ENCODE measurements at regions not wholly inside any gene's neighbourhood (a gene's known extent, or its start where the extent isn't known, plus 50 kb on each side); places are given as distances from the start of the nearest gene placed in this dataset.

DNA sequence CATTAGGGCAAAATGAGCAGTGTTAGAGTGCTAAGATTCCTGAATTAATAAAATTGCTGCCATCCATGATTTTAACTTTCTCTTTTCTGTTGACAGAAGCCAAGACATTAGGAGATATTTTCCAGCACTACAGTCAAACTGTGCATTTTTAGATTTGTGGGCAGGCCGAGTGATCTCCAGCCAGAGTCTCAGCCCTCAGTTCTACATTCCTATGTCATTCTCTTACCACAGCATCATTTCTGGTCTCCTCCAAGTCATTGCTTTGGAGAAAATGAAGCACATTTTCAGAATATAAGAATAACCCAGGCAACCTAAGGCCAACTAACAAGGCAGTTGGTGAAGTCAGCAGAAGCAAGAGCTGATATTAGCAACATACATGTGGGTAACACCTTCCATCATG, 74.6 kb upstream of the NUDT7 start:
- DNase-seq (ENCODE audit: low spot score), result no peak
- TF ChIP-seq, protein P1, sequence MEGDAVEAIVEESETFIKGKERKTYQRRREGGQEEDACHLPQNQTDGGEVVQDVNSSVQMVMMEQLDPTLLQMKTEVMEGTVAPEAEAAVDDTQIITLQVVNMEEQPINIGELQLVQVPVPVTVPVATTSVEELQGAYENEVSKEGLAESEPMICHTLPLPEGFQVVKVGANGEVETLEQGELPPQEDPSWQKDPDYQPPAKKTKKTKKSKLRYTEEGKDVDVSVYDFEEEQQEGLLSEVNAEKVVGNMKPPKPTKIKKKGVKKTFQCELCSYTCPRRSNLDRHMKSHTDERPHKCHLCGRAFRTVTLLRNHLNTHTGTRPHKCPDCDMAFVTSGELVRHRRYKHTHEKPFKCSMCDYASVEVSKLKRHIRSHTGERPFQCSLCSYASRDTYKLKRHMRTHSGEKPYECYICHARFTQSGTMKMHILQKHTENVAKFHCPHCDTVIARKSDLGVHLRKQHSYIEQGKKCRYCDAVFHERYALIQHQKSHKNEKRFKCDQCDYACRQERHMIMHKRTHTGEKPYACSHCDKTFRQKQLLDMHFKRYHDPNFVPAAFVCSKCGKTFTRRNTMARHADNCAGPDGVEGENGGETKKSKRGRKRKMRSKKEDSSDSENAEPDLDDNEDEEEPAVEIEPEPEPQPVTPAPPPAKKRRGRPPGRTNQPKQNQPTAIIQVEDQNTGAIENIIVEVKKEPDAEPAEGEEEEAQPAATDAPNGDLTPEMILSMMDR (IDR thresholded peaks at IDR 0.05), result no peak
- Histone ChIP-seq H3K27ac (no peak overlapping the region), H3K4me3 (no peak overlapping the region)

GRCh38 chr16:77650761-77651160, 71.6 kb upstream of the NUDT7 start:
- TF ChIP-seq, protein P1 (IDR thresholded peaks at IDR 0.05), result no peak
- DNase-seq (ENCODE audit: low spot score), result no peak
- H3K4me3 ChIP-seq, result no peak overlapping the region
- H3K27ac ChIP-seq, result no peak overlapping the region

- no peak for DNase-seq (ENCODE audit: low spot score)
- Histone ChIP-seq H3K4me3 (no peak overlapping the region), H3K27ac (no peak overlapping the region)
- TF ChIP-seq, protein P1 (IDR thresholded peaks at IDR 0.05), result no peak
Observed at GRCh38 chr16:77652399-77652798, 69.9 kb upstream of the NUDT7 start.

DNA sequence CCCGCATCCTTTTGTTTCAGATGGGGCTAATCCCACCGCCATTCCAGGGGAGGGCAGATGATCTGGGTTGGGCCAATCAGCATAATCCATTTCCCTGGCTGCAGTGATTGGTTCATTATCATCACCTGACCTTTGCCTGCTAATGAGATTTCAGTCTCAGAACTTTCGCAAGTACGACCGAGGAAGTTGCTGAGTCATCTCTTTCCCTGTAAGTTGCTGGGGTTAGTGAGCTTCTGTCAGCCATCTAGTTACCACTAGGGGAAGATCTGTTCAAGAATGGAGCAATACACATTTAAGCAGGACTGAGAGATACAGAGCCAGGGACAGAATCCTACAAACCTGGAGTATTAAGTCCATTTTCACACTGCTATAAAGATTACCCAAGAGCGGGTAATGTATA, 65.3 kb upstream of the NUDT7 start:
- TF ChIP-seq, protein P1 (IDR thresholded peaks at IDR 0.05), result no peak
- Histone ChIP-seq H3K4me3 (no peak overlapping the region), H3K27ac (no peak overlapping the region)
- no peak for DNase-seq (ENCODE audit: low spot score)

DNA sequence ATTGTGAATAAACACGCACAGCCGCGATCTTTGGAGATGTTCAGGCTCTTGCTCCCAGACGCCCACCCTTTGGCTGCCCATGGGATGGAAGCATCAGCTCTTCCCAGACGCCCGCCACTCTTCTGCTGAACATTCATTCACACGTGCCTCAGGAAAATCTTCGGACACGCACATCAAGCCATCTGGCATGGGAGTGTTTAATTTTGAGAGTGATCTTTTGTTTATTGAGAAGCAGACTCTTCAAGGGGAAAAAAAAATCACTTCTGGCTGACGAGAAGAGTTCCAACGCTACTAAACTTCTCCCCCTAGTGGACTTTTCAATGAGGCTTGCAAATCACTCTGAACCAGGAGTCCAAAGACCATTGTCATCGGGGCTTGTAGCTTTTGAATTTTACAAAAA, 62.0 kb upstream of the NUDT7 start:
- H3K4me3 ChIP-seq, result peak overlapping the region; percentile 48
- TF ChIP-seq, protein P1 (IDR thresholded peaks at IDR 0.05), result peak; percentile 58
- DNase-seq (ENCODE audit: low spot score), result no peak
- no peak overlapping the region for H3K27ac ChIP-seq

DNA sequence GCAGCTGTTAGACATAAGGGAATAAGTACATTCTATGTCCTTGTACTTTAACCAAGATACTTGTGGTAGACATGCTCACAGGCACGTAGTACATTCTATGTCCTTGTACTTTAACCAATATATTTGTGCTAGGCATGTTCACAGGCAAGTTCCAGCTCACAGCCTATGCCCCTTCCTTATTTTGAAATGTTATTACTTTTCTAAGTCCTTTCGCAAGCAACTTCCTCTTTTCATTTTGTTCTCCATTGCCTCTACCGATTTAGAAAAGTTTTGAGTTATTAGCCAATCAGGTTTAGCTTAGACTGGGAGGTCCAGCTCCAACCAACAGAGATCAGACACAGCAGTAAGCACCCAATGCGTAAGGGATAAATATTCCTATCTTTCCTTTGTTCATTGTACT, 60.1 kb upstream of the NUDT7 start:
- TF ChIP-seq, protein P1 (IDR thresholded peaks at IDR 0.05), result no peak
- H3K4me3 ChIP-seq, result no peak overlapping the region
- no peak for DNase-seq (ENCODE audit: low spot score)
- H3K27ac ChIP-seq, result no peak overlapping the region

- Histone ChIP-seq H3K27ac (no peak overlapping the region), H3K4me3 (no peak overlapping the region)
- TF ChIP-seq, protein P1 (IDR thresholded peaks at IDR 0.05), result no peak
- DNase-seq (ENCODE audit: low spot score), result no peak
Observed at GRCh38 chr16:77663711-77664110, 58.6 kb upstream of the NUDT7 start.
